H4 (cell line): ENCODE measurements at regions not wholly inside any gene's neighbourhood (a gene's known extent, or its start where the extent isn't known, plus 50 kb on each side); places are given as distances from the start of the nearest gene placed in this dataset.

Experiments used
- DNase-seq: peaks from one replicate; pipeline ENCODE4 v3.0.0-alpha.2; 2015; ENCODE audit warnings: low spot score

DNA sequence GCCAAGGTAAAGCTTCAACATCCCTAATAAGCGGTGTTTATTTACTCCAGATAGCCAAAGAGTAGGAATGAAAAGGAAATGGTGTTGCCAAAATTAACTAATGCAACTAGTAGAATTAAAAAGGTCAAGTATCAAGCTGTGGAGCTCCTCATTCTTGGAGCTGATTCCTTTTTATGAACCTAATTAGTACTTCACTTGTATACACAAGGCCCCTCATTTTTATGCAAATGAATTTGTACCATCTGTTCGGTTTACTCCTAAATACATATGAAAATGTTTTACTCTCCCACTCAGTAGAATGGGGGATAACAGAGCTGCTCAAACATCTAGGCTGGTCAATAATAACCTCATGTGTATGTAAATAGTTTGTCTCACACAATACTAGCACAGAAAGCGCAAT lies 426.4 kb upstream of the LUZP2 start:
- DNase-seq: no peak

DNA sequence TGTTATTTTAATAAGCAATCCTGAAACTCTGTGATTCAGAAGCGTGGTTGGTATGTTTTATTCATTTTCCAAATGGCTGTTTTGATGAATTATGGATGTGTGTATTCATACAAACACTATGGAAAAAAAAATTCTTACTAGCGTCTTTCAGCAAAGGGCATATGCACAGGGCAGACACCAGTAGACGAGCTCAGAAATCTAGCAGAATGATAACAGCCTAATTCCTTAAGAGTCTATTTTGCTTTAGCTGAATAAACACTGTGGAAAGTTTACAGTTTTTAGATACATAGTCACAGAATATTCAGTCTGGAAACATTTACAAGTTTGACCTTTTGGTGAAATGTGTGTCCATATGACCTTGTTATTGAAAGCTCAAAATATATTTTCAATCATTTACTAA lies 418.8 kb upstream of the LUZP2 start:
- DNase-seq: no peak

DNA sequence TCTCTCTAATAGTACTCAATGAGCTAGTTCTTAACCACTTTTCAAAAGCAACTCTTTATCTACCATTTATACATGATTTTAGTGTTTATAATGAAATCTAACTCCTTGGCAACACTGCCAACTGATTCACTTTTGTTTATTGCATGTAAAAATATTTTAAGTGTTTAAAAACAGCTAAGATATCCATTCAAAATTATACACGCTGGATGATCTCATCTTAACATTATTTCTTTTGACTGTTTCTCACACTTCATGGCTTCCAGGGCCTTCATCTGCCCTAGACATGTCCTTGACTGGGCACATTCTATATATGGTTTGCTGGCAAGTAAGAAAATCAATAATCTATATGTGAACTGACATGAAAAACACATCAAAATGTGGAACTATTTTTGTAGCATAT lies 414.6 kb upstream of the LUZP2 start:
- no peak for DNase-seq

DNA sequence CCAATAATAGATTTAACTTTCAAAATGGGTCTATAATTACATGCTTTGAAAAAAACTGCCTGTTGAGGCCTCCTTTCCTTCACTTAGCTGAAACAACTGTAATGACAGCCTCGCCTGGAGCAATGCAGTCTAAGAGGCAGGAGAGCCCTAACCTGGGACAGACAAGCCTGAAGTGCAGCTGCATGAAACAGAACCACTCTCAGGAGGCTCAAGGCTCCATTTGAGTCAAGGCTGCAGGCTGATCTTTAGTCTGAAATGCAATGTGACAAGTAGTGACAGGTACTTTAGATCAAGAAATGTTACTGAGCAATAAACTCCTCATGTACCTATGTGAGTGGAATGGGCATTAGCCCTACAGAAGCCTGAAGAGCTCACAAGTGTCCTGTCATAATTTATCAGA lies 414.0 kb upstream of the LUZP2 start:
- no peak for DNase-seq

DNA sequence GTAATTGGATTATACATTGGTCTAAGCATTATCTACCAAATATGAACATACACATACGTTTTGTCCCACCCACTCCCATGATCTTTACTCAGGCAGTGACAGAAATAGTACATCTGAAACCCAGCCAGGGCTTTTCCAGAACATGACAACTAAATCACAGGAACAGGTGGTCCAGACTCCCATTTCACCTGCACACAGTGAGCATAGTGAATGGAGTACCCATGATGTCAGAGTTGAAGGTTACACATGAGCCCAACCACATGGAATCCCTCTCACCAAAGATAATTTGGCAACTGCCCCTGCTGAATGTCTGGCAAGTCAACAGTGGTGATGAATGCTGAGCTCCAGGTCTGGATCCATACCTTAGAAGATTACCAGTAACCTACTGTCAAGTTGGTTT lies 411.9 kb upstream of the LUZP2 start:
- DNase-seq: no peak

DNA sequence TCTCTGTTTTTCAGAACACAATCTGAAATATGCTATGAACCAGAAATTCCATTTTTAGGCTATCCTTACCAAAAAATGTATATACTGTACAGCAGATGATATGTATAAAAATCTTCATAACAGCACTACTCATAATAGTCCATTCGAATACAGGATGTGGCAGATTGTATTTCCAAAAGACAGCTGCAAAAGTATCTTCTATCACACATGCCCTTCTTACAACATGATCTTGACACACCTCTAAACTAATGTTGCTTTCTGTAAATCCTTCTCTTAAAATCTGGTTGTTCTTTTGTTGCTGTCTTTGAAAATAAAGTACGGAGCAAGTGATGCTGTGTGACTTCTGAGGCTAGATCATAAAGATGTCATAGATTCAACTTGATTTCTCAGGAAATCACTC lies 409.9 kb upstream of the LUZP2 start:
- DNase-seq: no peak

DNA sequence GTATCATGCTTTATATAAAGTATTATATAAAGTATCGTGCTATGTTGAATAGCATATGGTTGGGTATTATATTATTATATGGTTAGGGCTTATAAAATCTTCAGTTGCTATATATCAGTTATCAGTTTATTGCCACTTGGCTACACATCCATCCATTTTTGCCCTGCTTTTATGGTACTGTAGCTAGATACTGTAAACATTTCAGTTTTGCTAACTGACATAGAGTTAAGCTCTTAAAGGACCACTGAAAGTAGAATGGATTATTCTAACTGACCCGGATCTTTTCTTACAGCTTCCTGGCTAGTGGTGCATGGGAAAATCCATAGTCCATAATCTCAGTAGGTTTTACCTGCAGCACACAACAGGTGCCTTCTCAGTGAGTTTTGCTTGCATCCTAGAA lies 405.3 kb upstream of the LUZP2 start:
- DNase-seq: no peak

DNA sequence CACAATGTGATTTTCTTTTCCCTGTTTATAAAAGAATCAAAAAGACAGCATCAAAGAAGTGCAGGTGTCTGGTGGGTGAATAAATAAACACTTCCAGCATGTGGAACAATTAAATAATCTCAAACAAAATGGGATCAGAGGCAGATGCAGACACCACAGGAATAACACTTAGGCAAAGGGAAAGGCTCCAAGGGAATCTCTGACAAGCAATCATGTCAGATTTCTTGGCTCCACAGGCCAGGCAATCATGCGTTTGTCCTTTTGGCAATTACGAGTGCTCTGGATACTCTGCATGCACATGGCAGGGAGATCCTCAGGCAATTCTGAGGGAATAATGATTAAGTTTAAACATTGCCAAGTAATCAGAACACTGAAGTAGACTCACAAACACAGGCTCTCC lies 403.5 kb upstream of the LUZP2 start:
- DNase-seq: no peak

DNA sequence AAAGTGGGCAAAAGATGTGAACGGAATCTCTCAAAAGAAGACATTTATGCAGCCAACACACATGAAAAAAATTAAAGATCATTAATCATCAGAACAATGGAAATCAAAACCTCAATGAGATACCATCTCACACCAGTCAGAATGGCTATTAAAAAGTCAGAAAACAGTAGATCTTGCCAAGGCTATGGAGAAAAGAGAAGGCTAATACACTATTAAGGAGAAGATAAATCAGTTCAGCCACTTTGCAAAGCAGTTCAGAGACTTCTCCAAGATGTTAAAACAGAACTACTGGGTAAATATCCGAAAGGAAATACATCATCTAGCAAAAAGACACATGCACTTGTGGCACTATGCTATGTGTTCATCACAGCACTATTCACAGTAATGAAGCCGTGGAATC lies 388.2 kb upstream of the LUZP2 start:
- DNase-seq: no peak

DNA sequence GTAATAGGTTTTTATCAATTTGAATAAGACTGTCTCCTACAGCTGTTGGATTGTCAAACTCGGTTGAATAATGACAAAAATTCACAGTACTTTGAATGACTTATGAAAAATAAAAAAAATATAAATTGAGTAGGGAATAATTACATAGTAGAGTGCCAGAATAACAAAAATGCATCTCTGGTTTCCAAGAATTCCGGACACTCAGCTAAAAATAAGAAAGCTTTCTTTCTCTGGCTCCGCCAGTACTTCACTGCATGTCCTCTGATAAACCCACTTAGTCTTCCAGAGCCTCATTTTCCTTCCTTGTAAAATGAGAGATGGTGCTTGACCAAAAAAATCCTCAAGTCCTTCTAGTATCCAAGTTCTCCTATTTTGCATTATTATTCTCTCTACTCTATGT lies 374.6 kb upstream of the LUZP2 start:
- no peak for DNase-seq

DNA sequence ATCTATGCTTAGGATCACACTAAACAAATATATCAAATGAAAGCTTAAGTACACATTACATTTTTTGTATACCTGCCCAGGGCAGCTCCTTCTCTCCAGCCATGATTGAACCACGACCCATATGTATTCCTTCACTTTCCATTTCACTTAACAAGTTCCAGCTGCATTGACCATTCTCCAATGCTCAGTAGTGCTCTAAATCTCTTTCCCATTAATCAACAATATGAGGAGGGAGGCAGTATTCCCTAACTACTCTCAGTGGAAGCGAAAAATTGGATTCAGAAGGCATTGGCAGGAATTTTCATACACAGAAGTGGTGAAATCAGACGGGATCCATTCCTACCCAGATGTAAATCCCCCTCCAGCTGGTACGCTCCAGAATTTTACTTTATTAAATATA lies 372.0 kb upstream of the LUZP2 start:
- no peak for DNase-seq

DNA sequence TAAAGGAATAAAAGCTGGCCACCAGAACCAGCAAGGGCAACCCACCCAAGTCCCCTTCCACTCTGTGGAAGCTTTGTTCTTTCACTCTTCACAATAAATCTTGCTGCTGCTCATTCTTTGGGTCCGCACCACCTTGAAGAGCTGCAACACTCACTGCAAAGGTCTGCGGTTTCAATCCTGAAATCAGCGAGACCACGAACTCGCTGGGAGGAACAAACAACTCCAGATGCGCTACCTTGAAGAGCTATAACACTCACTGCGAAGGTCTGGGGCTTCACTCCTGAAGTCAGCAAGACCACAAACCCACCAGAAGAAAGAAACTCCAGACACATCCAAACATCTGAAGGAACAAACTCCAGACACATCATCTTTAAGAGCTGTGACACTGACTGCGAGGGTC lies 365.2 kb upstream of the LUZP2 start:
- DNase-seq: no peak

DNA sequence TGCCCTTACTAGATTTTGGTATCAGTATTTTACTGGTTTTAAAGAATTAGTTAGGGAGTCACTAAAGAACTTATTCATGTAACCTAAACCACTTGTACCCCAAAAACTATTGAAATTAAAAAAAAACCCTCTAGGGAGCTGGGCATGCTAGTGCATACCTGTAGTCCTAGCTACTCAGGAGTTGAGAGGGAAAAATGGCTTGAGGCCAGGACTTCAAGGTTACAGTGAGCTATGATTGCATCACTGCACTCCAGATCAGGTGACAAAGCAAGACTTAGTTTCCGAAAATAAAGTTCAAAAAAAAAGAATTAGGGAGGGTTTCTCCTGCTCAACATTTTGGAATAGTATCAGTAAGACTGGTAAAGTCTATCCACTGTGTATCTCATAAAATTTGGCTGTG lies 364.4 kb upstream of the LUZP2 start:
- DNase-seq: no peak

DNA sequence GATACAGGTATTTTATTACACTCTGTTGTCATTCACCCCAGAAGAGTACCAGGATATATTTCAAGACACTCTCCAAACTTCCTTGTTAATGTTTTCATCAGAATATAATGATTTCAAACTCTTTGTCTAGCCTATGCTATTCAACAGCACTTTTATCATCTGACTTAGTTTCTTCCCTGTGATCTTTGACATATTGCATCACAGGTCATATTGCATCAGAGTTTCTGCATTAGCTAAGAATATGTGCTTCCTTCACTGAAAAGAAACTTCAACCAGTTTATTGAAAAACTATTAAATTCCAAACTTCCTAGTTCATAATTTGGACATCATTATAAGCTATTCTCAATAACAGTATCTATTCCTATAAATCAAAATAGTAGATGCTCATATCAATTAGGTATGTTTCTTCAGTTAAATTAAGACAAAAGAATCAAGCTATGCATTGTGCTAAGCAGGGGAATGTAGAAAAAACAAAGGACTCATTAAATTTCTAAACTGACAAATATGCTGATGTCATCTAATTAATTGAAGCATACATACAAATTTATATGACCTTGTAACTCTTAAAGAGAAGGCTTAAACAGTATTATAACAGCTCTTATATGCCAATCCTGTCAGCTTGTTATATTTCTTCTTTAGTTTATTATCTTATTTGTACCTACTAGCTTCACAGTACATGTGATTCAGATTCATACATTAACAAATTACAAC lies 361.8 kb upstream of the LUZP2 start:
- DNase-seq: no peak

DNA sequence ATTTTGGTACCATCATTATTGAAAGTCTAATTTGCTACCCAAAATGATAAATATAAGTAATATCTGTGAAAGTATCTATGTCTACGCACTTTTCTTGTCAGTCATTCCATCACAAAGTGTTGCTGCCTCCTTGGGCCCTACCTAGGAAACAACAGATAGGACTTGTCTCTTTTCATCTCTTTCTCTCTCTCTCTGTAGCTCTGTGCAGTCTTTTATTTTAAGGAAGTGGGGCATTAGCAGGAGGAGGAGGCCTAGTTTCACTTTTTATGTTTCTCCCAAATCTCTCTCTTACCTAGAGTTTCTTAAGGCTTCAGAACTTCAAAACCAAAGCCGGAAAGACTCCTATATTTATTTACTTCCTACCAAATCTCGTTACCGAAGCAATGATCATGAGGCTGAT lies 354.8 kb upstream of the LUZP2 start:
- no peak for DNase-seq

DNA sequence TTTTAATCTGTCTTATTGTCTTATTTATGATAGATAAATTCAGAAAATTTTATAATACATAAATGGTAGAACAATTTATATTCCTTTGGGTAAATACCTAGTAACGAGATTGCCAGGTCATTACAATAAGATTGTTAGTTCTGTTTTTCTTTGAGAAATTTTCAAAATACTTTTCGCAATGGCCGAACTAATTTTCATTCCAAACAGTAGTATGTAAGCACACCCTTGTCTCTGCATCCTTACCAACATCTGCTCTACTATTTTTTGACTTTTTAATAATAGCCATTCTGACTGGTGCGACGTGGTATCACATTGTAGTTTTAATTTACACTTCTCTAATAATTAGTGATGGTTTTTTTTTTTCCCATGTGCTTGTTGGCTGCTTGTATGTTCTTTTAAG lies 351.4 kb upstream of the LUZP2 start:
- no peak for DNase-seq

DNA sequence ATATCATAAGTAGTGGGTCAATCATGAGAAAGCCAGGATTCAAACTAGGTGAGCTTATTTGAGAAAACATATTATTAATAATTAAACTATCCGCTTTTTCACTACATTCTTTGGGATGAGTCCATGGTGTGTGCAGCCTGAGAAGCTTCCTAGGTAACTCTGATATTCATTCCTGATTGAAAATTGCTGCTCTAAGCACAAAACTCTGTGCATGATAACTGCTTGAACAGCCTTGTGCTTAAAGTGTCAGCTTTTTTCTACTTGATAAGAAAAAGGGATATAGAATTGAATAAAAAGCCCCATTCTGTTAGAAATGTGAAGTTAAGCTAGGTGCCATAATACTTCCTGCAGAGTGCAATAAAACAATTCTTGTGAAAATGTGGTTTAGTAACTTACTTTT lies 343.5 kb upstream of the LUZP2 start:
- DNase-seq: no peak

DNA sequence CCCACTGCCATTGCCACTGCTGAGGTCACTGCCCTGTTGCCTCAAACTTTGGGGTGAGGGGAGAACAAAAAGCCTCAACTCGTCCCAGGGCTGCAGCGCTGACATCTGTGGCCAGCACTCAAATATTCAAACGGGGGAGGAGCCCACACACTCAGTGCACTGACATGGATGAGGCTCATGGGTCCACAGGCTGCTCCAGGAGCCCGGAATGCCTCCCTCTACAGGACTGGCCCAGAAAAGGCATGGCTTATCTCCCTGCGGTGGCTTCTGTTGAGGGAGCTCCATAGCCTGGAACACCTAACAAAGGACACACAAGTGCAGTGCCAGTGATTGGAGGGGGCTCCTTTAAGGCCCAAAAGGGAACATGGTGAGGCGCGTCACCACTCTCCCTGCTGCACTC lies 341.1 kb upstream of the LUZP2 start:
- peak; percentile 19 for DNase-seq

DNA sequence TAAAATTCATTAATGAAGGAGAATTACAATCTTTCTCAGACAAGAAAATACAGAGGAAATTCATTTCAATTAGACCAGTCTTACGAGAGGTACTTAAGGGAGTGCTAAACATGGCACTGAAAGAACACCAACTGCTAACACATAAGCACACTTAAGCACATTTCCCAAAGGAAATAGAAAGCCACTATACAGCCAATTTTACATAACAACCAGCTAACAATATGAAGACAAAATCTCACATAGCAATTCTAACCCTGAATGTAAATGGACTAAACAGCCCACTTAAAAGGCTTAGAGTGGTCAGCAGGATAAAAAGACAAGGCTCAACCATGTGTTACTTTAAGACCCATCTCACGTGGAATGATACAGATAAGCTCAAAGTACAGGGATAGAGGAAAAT lies 339.5 kb upstream of the LUZP2 start:
- DNase-seq: no peak

DNA sequence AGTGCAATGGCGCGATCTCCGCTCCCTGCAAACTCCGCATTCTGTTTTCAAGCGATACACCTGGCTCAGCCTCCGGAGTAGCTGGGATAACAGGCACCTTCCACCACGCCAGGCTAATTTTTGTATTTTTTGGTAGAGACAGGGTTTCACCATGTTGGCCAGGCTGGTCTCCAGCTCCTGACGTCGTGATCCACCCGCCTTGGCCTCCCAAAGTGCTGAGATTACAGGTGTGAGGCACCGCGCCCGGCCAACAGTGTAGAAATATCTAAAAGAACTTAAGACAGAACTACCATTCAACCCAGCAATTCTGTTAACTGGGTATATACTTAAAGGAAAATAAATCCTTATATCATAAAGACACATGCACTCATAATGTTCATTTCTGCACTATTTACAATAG lies 335.3 kb upstream of the LUZP2 start:
- DNase-seq: no peak

DNA sequence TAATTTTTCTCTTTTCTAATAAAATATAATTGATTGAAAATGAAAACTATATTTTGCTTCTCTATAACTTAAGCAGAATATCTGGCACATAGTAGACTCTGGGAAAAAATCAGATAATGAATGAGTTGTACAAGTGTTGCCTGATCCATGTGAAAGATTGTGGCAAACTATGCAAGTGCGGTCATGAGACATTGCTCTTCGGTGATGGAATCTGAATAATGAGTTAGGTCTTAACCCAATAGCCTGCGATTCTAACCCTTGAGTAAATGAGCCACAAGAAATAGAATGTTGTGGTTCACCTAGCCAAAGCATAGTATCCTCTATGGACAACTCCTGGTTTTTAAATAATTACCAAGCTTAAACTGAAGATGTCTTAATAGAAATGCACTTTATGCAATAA lies 333.7 kb upstream of the LUZP2 start:
- DNase-seq: peak; percentile 17

DNA sequence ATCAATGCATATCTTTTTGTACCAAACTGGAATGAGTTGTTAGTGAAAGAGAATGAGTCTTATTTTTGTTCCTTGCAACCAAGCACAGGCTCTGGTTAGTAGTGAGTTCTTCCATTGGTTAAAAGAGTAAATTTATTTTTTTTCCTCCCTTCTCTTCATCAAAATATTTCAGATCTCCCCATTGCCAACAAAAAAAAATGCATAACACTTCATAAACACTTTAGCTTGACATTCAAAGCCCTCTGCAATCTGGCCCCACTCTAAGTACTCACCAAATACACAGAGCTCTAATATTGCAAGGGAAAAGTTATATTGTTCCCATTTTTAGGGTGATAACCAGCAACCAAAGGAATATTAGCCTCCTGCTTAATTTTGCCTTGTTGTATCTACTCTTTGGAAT lies 333.0 kb upstream of the LUZP2 start:
- no peak for DNase-seq

DNA sequence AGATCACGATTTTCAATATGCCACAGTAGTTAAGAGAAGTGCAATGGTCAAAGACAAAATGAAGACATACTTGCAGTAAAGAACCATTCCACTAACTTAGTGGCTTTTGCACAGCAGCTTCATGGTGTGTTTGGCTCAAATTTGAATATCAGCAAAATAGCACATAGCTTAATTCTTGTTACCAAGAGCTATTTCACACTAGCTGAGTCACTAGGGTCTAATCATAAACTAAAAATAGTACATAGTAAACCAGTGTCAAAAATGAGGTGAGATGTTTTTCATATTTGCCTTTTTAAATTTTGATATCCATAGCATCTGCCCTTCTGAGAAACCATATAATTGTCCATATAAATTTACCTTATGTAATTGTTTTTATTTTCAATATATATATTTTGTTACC lies 325.0 kb upstream of the LUZP2 start:
- no peak for DNase-seq

DNA sequence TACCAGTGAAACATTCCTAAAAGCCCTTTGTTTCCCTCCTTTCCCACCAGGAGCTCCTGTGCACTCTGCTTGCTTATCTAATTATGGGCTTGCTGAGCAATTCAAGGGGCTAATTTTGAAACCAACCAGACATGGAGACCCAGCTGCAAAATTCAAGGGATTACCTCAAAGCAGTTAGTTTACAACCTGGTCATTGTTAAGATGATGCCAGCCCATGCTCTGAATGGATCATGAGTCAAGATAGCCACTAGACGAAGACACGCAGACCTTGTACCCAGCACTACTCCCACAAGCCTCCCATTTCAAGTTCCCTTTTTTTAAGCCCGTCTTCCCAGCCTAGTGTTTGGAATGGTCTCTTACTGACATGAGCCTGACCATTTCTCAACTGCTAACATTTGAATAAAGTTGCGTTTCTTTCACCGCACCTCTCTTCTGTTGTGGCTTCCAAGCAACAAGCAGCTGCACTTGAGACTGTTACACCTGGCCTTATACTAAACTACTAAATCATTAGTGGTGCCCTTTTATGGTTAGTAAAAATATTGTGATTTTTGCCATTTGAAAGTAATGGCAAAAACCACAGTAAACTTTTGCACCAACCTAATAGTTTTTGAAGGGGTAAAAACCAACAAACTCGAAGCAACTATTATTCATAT lies 315.3 kb upstream of the LUZP2 start:
- DNase-seq: no peak
